Psoas muscle (tissue), 7 donors: ENCODE measurements at regions not wholly inside any gene's neighbourhood (a gene's known extent, or its start where the extent isn't known, plus 50 kb on each side); places are given as distances from the start of the nearest gene placed in this dataset.
A peak's percentile ranks its signal among the peaks of the same experiment; 100 is the strongest.

Experiments used
- ATAC-seq, 4 donors: fragments of 200-7000 bp; cut with Tn5 transposase; one replicate each; pipeline ENCODE4 v1.9.1; 2020; ENCODE audit warnings: moderate library complexity in 3 of 4, mild to moderate bottlenecking in 2 of 4
- DNase-seq, 2 donors: peaks; one replicate each; pipeline ENCODE4 v3.0.0-alpha.2; 2020
- H3K27ac ChIP-seq: fragments of 200-600 bp; one replicate; pipeline ENCODE4 v1.8.0; 2022
- H3K27me3 ChIP-seq, 3 donors: fragments of 200-600 bp in 1 of 3; one replicate each; pipeline versions ENCODE4 v1.6.1 to v1.8.0; 2013 to 2022; ENCODE audit warnings: low read length in 2 of 3, mild to moderate bottlenecking in 2 of 3, moderate library complexity in 1 of 3; ENCODE audit not compliant: insufficient read depth in 3 of 3
- H3K36me3 ChIP-seq, 2 donors: fragments of 200-600 bp in 1 of 2; one replicate each; pipeline versions ENCODE4 v1.6.1 to v1.8.0; 2013 to 2022; ENCODE audit warnings: low read depth in 1 of 2, mild to moderate bottlenecking in 1 of 2, moderate library complexity in 1 of 2; ENCODE audit not compliant: insufficient read depth in 1 of 2
- H3K4me1 ChIP-seq: fragments of 200-600 bp; one replicate; pipeline ENCODE4 v1.8.0; 2022
- H3K4me3 ChIP-seq: fragments of 200-600 bp; one replicate; pipeline ENCODE4 v1.8.0; 2022; ENCODE audit warnings: mild to moderate bottlenecking
- H3K9me3 ChIP-seq: fragments of 200-600 bp; one replicate; pipeline ENCODE4 v1.8.0; 2022
- WGBS, 3 donors: extraction: QIAGEN DNeasy Blood & Tissue Kit; methylation state at CpG; one replicate each; pipeline versions ENCODE4 v1.1.6 to v1.1.7; 2013; 5-methylcytosine and 5-hydroxymethylcytosine counted together
- intact Hi-C, 2 donors: fragments of 100-400 bp; cut with DNase I; formaldehyde crosslinking; loops; one replicate each; pipeline versions ENCODE4 v1.11.0 to v1.14.2; 2022
- TF ChIP-seq, protein P1 (sequence below): fragments of 200-600 bp; IDR thresholded peaks from one replicate; pipeline ENCODE4 v1.8.0; 2022; ENCODE audit warnings: antibody characterized with exemption
- donor health status: healthy with polysubstance abuse.
- donor health status: DM: no; HTN: no; CAD: no; lungs with moderate emphysema.
- donor health status: Bipolar disorder and iron deficiency.
- donor health status: healthy.
- donor health status: DM: yes; HTN: yes; CAD: no.
- donor health status: DM: no; HTN: no; CAD: no.
- donor health status: DM: yes; HTN: yes; CAD: no.

DNA sequence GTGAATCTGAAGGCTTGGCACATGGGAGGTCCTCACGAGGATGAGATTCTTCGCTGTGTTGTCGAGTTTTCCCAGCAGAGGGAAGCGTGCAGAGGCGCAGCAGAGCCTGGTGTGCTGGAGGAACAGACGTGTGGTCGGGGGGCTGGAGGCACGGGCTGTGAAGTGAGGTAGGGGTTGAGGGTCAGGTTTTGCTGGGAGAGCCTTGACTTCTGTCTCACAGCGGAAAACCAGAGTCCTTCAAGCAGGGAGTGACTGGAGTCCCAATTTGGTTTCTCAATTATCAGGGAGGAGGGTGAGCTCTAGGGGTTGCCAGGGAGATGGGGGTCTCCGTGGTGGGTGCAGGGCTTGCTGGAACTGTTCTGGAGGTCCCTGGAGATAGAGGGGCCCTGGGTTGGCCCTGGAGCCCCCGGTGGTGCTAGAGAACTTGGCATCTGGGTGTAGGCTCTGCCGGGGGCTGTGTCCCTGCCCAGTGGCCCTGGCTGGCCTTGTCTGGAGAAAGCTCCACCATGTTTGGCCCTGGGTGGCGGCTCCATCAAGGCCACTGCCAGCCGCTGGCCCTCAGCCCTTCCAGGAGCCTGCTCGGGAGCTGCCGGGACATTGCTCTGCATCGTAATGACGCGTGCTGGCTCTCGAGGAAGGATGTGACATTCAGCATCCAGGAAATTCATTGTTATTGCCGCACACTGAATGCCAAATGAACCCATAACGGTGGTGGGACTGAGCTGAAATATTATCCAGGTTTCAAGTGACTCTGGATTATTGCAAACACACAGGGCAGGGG, 215.7 kb downstream of the KIF26A start:
- Histone ChIP-seq H3K4me1 (no peaks in the 10 kb centered on the region), H3K4me3 (no peak overlapping the region), H3K27me3 (peaks cover 0 to 24% (median 0%) of the 10 kb centered on the region in 3 donors), H3K27ac (no peak overlapping the region), H3K36me3 (no peaks in the 10 kb centered on the region), H3K9me3 (no peaks in the 10 kb centered on the region)
- 37 to 39% (median 38%) methylated on average over 22 of the region's 22 CpGs for WGBS, 3 donors
- DNase-seq (peak; percentile 37 to 69), ATAC-seq (peak in 1 of 4 donors; percentile 47)
- TF ChIP-seq, protein P1, sequence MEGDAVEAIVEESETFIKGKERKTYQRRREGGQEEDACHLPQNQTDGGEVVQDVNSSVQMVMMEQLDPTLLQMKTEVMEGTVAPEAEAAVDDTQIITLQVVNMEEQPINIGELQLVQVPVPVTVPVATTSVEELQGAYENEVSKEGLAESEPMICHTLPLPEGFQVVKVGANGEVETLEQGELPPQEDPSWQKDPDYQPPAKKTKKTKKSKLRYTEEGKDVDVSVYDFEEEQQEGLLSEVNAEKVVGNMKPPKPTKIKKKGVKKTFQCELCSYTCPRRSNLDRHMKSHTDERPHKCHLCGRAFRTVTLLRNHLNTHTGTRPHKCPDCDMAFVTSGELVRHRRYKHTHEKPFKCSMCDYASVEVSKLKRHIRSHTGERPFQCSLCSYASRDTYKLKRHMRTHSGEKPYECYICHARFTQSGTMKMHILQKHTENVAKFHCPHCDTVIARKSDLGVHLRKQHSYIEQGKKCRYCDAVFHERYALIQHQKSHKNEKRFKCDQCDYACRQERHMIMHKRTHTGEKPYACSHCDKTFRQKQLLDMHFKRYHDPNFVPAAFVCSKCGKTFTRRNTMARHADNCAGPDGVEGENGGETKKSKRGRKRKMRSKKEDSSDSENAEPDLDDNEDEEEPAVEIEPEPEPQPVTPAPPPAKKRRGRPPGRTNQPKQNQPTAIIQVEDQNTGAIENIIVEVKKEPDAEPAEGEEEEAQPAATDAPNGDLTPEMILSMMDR = no peak
- intact Hi-C loops = no loop called here

- Histone ChIP-seq H3K4me1 (no peaks in the 10 kb centered on the region), H3K27ac (no peak overlapping the region), H3K27me3 (peaks cover 0 to 24% (median 0%) of the 10 kb centered on the region in 3 donors), H3K4me3 (no peak overlapping the region), H3K9me3 (no peaks in the 10 kb centered on the region), H3K36me3 (no peaks in the 10 kb centered on the region)
- WGBS, 3 donors = 56 to 62% (median 57%) methylated on average over 19 to 23 of the region's 23 CpGs
- TF ChIP-seq, protein P1 = no peak
- intact Hi-C loops = no loop called here
- DNase-seq (peak in 1 of 2 donors; percentile 45), ATAC-seq (no peak)
Measured at GRCh38 chr14:104355101-104356019, 217.0 kb downstream of the KIF26A start.

- peaks cover 0 to 23% (median 2%) of the 10 kb centered on the region in 3 donors for H3K27me3 ChIP-seq
- intact Hi-C loops = no loop called here
- ATAC-seq = no peak
- no peaks in the 10 kb centered on the region for H3K9me3 ChIP-seq
- H3K4me1 ChIP-seq = no peaks in the 10 kb centered on the region
- no peak overlapping the region for H3K4me3 ChIP-seq
- DNase-seq = peak in 1 of 2 donors; percentile 43
- TF ChIP-seq, protein P1 = no peak
- H3K27ac ChIP-seq = no peak overlapping the region
- WGBS, 3 donors = 30 to 32% (median 32%) methylated on average over 14 to 16 of the region's 16 CpGs
- H3K36me3 ChIP-seq = no peaks in the 10 kb centered on the region
Measured at GRCh38 chr14:104356020-104356737, 217.8 kb downstream of the KIF26A start.

- ATAC-seq = no peak
- TF ChIP-seq, protein P1 = no peak
- H3K36me3 ChIP-seq = no peaks in the 10 kb centered on the region
- DNase-seq = peak in 1 of 2 donors; percentile 48
- H3K4me3 ChIP-seq = no peak overlapping the region
- intact Hi-C loops = no loop called here
- H3K27ac ChIP-seq = no peak overlapping the region
- 82 to 86% (median 82%) methylated on average over 30 of the region's 30 CpGs for WGBS, 3 donors
- H3K4me1 ChIP-seq = no peaks in the 10 kb centered on the region
- H3K9me3 ChIP-seq = no peaks in the 10 kb centered on the region
- peaks cover 0 to 15% (median 2%) of the 10 kb centered on the region in 3 donors for H3K27me3 ChIP-seq
Measured at GRCh38 chr14:104356738-104357688, 218.6 kb downstream of the KIF26A start.
